GM21367 (cell line): ENCODE measurements at regions not wholly inside any gene's neighbourhood (a gene's known extent, or its start where the extent isn't known, plus 50 kb on each side); places are given as distances from the start of the nearest gene placed in this dataset.

ENCODE experiments used
- ATAC-seq: cut with Tn5 transposase; IDR thresholded peaks from one replicate; pipeline ENCODE4 v1.9.1; 2021; ENCODE audit not compliant: unreplicated experiment

DNA sequence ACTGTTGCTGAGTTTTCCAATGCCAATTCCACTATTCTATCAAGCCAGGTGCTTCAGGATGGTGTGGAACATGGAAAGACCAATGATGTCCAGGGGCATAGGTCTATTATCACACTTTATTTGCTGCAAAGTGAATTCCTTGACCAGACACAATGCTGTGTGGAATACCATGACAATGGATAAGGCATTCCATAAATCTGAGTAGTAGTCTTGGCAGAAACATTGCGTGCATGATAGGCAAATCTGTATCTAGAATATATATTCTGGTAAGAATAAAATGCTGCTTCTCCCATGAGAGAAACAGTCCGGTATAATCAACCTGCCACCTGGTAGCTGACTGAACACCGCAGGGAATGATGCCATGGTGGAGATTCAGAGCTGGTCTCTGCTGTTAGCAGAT, 70.0 kb upstream of the ALDH1A3 start:
- no peak for ATAC-seq

DNA sequence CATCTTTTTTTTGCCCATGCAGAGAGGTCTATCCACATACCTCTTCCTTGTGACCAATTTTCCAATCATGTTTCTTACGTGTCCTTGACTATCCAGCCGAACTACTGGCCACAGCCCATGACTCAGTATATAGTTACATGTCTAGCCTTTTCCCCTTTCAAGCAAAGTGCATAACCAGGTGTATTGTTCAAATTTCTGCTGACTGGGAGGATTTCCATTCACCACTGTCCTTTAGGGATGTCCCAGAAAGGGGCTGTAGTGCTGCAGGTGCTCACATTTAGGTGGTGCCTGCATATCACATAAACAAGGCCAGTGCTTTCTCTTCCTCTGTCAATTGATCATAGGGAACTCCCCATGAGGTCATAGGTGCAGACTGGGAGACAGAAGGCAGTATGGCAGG, 69.4 kb upstream of the ALDH1A3 start:
- no peak for ATAC-seq

DNA sequence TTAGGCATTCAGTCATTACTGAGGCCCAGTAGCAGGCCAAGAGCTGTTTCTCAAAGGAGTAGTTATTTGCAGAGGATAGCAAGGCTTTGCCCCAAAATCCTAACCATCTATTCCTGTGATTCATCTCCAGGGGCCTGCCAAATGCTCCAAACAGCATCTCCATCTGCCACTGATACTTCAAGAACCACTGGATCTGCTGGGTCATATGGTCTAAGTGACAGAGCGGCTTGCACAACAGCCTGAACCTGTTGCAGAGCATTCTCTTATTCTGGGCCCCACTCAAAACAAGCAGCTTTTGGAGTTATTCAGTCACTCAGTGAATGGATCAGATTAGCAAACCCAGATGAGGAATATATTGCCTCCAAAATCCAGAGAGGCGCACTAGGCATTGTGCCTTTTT, 68.8 kb upstream of the ALDH1A3 start:
- ATAC-seq, result no peak

DNA sequence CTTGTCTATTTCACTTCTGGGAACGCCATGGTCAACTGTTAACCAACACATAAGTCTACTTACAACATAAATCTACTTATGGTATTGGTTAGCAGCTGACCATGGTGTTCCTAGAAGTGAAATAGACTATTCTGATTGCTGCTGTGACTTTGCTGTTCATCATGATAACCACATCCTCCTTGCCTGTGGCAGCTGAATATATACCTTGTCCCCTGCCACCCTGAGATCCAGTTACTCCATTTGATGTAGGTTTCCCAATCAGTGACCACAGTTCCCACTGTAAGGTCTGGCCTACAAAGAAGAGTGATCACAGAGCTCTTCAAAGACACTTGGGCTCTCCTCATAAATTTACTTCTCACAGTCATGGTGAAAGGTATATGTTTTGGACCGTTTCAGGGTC, 66.8 kb upstream of the ALDH1A3 start:
- ATAC-seq, result no peak

DNA sequence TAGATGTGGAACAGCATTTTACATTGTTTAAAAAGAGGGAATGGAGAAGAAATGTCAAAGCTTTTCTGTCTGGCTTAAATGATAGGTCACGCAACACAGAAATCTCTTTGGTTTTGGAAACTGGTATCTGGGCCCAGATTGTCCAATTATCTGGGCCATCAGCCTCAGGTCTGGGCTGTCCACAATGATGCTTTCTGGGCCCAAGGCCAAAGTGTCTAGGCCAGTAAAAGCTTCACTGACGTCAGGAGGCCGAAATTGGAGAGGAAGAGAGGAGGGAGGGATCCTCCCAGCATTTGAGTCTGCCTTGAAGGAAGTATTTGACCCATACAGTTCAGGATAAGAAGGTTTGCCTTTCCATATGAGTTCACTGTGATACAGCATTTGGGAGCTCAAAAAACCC, 60.7 kb upstream of the ALDH1A3 start:
- ATAC-seq, result no peak

DNA sequence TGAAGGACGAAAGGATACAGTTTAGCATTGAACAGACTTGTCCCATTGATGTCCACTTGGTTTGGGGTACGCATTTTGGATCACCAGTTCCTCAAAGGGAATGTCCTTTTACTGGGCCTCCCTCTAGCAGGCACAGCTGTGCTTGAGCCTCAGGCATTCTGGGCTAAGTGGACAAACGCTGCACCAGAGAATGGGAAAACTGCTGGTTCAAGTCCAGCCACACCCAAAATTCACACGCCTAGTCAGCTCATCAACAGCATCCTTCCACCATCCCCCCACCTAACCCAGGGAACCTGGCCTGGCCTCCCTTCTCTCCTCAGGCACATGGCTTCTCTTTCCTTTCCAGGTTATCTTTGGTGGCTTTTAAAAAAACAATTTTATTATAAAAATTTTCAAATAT, 59.1 kb upstream of the ALDH1A3 start:
- ATAC-seq, result no peak

DNA sequence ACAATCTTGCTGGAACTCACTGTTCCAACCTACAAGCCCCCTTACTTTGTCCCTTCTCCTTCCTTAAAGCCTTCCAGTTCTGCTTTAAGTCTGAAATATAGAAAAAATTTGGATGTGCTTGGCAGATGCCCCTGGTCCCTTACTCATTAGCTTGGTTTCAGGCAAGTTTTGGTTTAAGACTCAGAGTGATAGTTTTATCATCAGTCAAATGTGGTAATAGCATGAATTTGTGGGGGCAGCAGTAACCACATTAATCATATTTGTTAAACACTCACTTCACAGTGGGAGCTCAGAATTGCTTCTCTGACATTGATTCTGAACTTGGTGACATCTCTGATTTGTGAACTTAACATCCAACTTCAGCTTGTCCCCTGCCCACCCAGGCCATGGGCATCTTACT, 58.3 kb upstream of the ALDH1A3 start:
- no peak for ATAC-seq

DNA sequence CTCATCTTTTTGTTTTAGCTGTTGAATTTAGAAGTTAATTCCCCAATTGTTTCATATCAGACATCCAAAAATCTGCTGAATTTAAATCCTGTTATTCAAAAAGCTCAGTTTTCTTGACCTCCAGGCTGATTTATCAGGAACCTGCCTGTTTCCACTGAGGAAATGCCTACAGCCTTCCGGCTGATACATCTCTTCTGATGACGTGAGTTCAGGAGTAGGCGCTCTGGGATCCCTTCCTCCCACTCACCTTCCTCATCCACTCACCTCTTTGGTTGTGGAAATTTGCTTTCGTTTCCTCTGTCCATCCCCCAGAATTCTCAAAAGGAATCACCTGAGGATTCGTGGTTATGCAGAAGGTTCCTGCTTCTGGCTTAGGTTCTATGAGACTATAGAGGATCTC, 55.4 kb upstream of the ALDH1A3 start:
- no peak for ATAC-seq

DNA sequence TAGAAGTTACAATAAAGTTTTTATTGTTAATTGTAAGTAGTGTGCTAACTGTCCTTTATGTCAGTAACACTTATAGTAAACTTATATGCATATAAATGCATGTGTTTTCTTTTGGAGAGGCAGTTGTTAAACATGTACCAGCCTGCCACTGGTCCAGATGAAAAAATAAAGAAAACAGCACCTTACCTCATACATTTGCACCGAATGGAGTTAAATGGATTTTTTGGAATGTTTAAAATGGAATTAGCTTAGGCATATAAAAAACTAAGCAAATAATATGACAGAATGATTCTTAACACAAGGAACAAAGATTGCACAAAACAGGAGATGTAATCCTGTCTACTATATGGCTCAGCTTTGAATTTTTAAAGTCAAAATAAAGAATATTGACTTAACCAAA, 50.2 kb upstream of the ALDH1A3 start:
- no peak for ATAC-seq
